ENCODE measurements at regions not wholly inside any gene's neighbourhood (a gene's known extent, or its start where the extent isn't known, plus 50 kb on each side); places are given as distances from the start of the nearest gene placed in this dataset.

DNA sequence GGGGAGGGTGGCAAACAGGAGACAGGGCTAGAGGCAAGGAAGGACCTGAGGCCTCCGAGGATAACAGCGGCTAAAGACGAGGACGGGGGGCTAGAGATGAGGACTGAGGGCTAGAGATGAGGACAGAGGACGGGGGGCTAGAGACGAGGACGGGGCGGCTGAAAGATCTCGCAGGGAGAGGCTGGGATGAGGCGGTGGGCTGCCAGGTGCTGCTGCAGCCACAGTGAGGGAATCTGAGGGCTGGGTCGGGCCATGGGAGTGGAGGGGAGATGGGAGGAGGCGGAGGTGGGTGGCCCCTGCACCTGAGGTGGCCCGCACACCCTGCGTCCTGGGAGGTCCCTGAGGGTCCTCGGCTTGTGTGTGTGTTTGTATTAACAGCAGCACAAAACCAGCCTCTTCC, 350.2 kb upstream of the SALL3 start:
- TF ChIP-seq SUZ12 (IDR thresholded peaks at IDR 0.05; ENCODE audit: extremely low read depth, insufficient read depth, insufficient read length), result no peak
- TF ChIP-seq ZNF274 (IDR thresholded peaks at IDR 0.05; ENCODE audit: low read depth, low read length), result no peak
- no peak for TF ChIP-seq YY1 (IDR thresholded peaks at IDR 0.05; ENCODE audit: insufficient read depth, insufficient read length)
